ENCODE measurements at regions not wholly inside any gene's neighbourhood (a gene's known extent, or its start where the extent isn't known, plus 50 kb on each side); places are given as distances from the start of the nearest gene placed in this dataset.

DNA sequence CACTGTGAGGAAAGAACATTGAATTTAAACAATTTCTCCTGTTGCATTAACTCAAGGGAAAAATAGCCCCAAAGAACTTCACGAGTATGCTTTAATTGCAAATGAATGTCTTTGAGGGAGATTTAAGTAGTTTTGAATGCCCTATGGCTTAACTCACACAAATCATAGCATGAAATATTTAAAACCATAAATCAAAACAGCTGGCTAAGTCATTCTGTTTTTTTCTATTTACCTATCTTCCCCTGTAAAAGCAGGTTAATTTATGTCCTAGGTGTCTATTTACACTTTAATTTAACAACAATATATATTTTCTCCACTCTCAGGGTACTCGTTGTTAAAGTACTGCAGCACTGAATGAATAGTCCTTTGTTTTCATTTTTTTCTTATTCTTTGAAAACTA, 118.8 kb upstream of the PIEZO2 start (continued):
- TF ChIP-seq HNRNPLL (IDR thresholded peaks at IDR 0.05; ENCODE audit: low read depth, low read length, poor library complexity, severe bottlenecking), result no peak
- no peak for TF ChIP-seq ZMYM3 (CRISPR knock-in tag; IDR thresholded peaks at IDR 0.05)
- TF ChIP-seq MAF1 (CRISPR knock-in tag; IDR thresholded peaks at IDR 0.05; ENCODE audit: borderline replicate concordance), result no peak
- no peak for TF ChIP-seq SP140L (CRISPR knock-in tag; IDR thresholded peaks at IDR 0.05; ENCODE audit: borderline replicate concordance)
- no peak for TF ChIP-seq THAP11 (CRISPR knock-in tag; IDR thresholded peaks at IDR 0.05)

DNA sequence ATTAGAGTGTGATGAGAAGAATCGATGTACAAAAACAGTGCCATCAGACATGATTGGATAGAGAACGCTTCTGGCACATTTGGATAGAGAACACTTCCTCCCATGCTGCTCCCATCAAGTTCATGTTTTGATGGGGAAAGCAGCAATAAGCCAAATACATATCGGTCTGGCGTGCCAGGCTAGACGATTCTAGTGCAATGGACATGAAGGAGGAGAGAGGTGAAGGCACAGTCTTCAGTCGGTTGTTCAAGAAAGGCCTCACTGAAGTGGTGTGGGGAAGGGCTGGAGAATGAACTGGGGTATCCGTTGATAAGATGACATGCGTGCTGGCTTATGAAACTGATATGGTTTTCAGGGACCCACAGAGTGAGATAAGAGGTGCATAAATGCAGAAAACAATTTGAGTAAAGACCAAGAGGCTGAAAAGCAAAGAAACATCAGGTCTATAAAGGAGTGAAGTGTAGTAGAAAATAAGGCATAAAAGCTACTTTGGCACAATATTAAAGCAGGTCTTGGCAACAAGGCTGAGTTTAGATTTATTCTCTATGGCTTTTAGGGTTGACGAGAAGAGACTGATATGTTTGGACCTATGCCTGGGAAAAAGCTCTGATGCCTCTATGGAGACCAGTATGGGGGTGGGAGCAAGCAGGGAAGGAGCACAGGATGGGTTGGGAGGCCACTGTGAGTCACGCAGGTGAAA, 117.6 kb upstream of the PIEZO2 start:
- in situ Hi-C loops (cut with HindIII; ENCODE audit: extremely low pct_ligation_motif_present, low pct_unique_long_range_greater_than_20kb) (no loop called here), intact Hi-C loops (cut with micrococcal nuclease; ENCODE audit: unreplicated experiment) (no loop called here)
- Histone ChIP-seq H3K4me1 (ENCODE audit: insufficient read depth, low read length) (peaks cover 17% of the 10 kb centered on the region), H3K4me2 (ENCODE audit: low read depth, low read length) (no peak overlapping the region), H3K36me3 (replicated peaks in 1 of 2; ENCODE audit: control insufficient read depth in 1 of 2, insufficient read depth in 2 of 2, low read length in 2 of 2) (no peaks in the 10 kb centered on the region), H3K27ac (ENCODE audit: extremely low read length, insufficient read depth, low read length) (no peak overlapping the region), H3K79me2 (ENCODE audit: insufficient read depth, low read length) (no peaks in the 10 kb centered on the region), H2AFZ (ENCODE audit: low read length) (no peak overlapping the region), H3K9ac (ENCODE audit: insufficient read depth, low read depth, low read length) (no peak overlapping the region), H3K9me3 (ENCODE audit: low read length) (peaks cover 10% of the 10 kb centered on the region), H4K20me1 (ENCODE audit: insufficient read depth, low read length) (no peaks in the 10 kb centered on the region), H3K27me3 (ENCODE audit: control insufficient read depth in 1 of 2, insufficient read depth in 2 of 2, low read length in 2 of 2) (peaks cover 0 to 19% of the 10 kb centered on the region in 2 experiments; a peak in 1 of 5 replicates), H3K4me3 (replicated peaks in 1 of 3; ENCODE audit: insufficient read depth in 1 of 3, low read depth in 2 of 3, low read length in 3 of 3) (no peak overlapping the region)
- BruUV-seq (replicated peaks), result no TSS peak
- no peak for TF ChIP-seq ZNF670 (CRISPR knock-in tag; IDR thresholded peaks at IDR 0.05; ENCODE audit: borderline replicate concordance)
- ChIA-PET CTCF (ENCODE audit: low intra/inter-chr PET ratio, low total read pairs) (no interaction called here), POLR2A (no interaction called here)
- ATAC-seq (no peak), DNase-seq (ENCODE audit: low spot score) (no peak), FAIRE-seq (no peak)
- WGBS (ENCODE audit: low lambda C conversion rate), result 34% methylated on average over 10 of the region's 10 CpGs

GRCh38 chr18:11261486-11261885, 112.1 kb upstream of the PIEZO2 start:
- H3K27ac ChIP-seq (ENCODE audit: extremely low read length, insufficient read depth, low read length), result no peak overlapping the region
- H3K9me3 ChIP-seq (ENCODE audit: low read length), result peaks cover 10% of the 10 kb centered on the region
- intact Hi-C loops (cut with micrococcal nuclease; ENCODE audit: unreplicated experiment), result no loop called here
- no peaks in the 10 kb centered on the region for H3K36me3 ChIP-seq (replicated peaks in 1 of 2; ENCODE audit: control insufficient read depth in 1 of 2, insufficient read depth in 2 of 2, low read length in 2 of 2)
- H3K4me3 ChIP-seq (replicated peaks in 1 of 3; ENCODE audit: insufficient read depth in 1 of 3, low read depth in 2 of 3, low read length in 3 of 3), result no peak overlapping the region
- H3K9ac ChIP-seq (ENCODE audit: insufficient read depth, low read depth, low read length), result no peak overlapping the region
- no peak overlapping the region for H2AFZ ChIP-seq (ENCODE audit: low read length)
- ChIA-PET CTCF (ENCODE audit: low intra/inter-chr PET ratio, low total read pairs) (no interaction called here), POLR2A (no interaction called here)
- H3K4me1 ChIP-seq (ENCODE audit: insufficient read depth, low read length), result no peaks in the 10 kb centered on the region
- WGBS (ENCODE audit: low lambda C conversion rate), result 31% methylated on average over 2 of the region's 2 CpGs
- no peak for DNase-seq (ENCODE audit: low spot score)
- in situ Hi-C loops (cut with HindIII; ENCODE audit: extremely low pct_ligation_motif_present, low pct_unique_long_range_greater_than_20kb), result no loop called here
- FAIRE-seq, result no peak
- BruUV-seq (replicated peaks), result no TSS peak
- no peaks in the 10 kb centered on the region for H4K20me1 ChIP-seq (ENCODE audit: insufficient read depth, low read length)
- H3K27me3 ChIP-seq (ENCODE audit: control insufficient read depth in 1 of 2, insufficient read depth in 2 of 2, low read length in 2 of 2), result no peaks in the 10 kb centered on the region
- no peak overlapping the region for H3K4me2 ChIP-seq (ENCODE audit: low read depth, low read length)
- ATAC-seq, result no peak
- no peaks in the 10 kb centered on the region for H3K79me2 ChIP-seq (ENCODE audit: insufficient read depth, low read length)
- TF ChIP-seq, protein P1, sequence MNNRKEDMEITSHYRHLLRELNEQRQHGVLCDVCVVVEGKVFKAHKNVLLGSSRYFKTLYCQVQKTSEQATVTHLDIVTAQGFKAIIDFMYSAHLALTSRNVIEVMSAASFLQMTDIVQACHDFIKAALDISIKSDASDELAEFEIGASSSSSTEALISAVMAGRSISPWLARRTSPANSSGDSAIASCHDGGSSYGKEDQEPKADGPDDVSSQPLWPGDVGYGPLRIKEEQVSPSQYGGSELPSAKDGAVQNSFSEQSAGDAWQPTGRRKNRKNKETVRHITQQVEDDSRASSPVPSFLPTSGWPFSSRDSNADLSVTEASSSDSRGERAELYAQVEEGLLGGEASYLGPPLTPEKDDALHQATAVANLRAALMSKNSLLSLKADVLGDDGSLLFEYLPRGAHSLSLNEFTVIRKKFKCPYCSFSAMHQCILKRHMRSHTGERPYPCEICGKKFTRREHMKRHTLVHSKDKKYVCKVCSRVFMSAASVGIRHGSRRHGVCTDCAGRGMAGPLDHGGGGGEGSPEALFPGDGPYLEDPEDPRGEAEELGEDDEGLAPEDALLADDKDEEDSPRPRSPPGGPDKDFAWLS (CRISPR knock-in tag; IDR thresholded peaks at IDR 0.05; ENCODE audit: borderline replicate concordance), result no peak
- TF ChIP-seq CHCHD3 (CRISPR knock-in tag; IDR thresholded peaks at IDR 0.05), result no peak
- TF ChIP-seq, protein P2, sequence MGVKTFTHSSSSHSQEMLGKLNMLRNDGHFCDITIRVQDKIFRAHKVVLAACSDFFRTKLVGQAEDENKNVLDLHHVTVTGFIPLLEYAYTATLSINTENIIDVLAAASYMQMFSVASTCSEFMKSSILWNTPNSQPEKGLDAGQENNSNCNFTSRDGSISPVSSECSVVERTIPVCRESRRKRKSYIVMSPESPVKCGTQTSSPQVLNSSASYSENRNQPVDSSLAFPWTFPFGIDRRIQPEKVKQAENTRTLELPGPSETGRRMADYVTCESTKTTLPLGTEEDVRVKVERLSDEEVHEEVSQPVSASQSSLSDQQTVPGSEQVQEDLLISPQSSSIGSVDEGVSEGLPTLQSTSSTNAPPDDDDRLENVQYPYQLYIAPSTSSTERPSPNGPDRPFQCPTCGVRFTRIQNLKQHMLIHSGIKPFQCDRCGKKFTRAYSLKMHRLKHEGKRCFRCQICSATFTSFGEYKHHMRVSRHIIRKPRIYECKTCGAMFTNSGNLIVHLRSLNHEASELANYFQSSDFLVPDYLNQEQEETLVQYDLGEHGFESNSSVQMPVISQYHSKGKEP (CRISPR knock-in tag; IDR thresholded peaks at IDR 0.05), result no peak
- TF ChIP-seq ZMYM4 (CRISPR knock-in tag; IDR thresholded peaks at IDR 0.05), result no peak
- TF ChIP-seq ZNF784 (CRISPR knock-in tag; IDR thresholded peaks at IDR 0.05; ENCODE audit: borderline replicate concordance), result no peak
- no peak for TF ChIP-seq MAX (IDR thresholded peaks at IDR 0.05)
- no peak for TF ChIP-seq HHEX (CRISPR knock-in tag; IDR thresholded peaks at IDR 0.05)
